GM23338 (cell line): ENCODE measurements at regions not wholly inside any gene's neighbourhood (a gene's known extent, or its start where the extent isn't known, plus 50 kb on each side); places are given as distances from the start of the nearest gene placed in this dataset.
"Not testable (repeated sequence)": the region's sequence is repeated elsewhere in the genome, so short reads cannot be mapped to it uniquely, and the experiment has no call there.

ENCODE experiments used
- ATAC-seq: fragments of 200-7000 bp; cut with Tn5 transposase; 3 replicates; pipeline ENCODE4 v1.9.1; 2020
- DNase-seq: peaks from one replicate; pipeline ENCODE4 v3.0.0-alpha.2; 2015; ENCODE audit warnings: low spot score
- H2AFZ ChIP-seq: fragments of 200-600 bp; sonication (generic); 2 replicates; pipeline ENCODE4 v1.8.0; 2016; ENCODE audit warnings: antibody characterized with exemption, mild to moderate bottlenecking, moderate library complexity
- H3F3A ChIP-seq: fragments of 200-600 bp; sonication (generic); replicated peaks from 2 replicates; pipeline ENCODE4 v1.8.0; 2017; ENCODE audit warnings: antibody characterized with exemption, mixed run types, low read depth
- H3K27ac ChIP-seq: fragments of 200-600 bp; sonication (generic); 2 replicates; pipeline ENCODE4 v1.6.1; 2016; ENCODE audit warnings: low read depth
- H3K27me3 ChIP-seq: fragments of 200-600 bp; sonication (generic); 2 replicates; pipeline ENCODE4 v1.8.0; 2016; ENCODE audit warnings: mild to moderate bottlenecking, mixed run types, moderate library complexity; ENCODE audit not compliant: insufficient read depth
- H3K36me3 ChIP-seq: fragments of 200-600 bp; sonication (generic); 2 replicates; pipeline ENCODE4 v1.8.0; 2016; ENCODE audit warnings: mild to moderate bottlenecking; ENCODE audit not compliant: insufficient read depth
- H3K4me1 ChIP-seq: fragments of 200-600 bp; sonication (generic); 2 replicates; pipeline ENCODE4 v1.8.0; 2016; ENCODE audit warnings: mild to moderate bottlenecking, moderate library complexity; ENCODE audit not compliant: insufficient read depth
- H3K4me2 ChIP-seq: fragments of 200-600 bp; sonication (generic); 2 replicates; pipeline ENCODE4 v1.7.1; 2017; ENCODE audit warnings: mixed run types
- H3K4me3 ChIP-seq: fragments of 200-600 bp; sonication (generic); 2 replicates; pipeline ENCODE4 v1.6.1; 2016; ENCODE audit warnings: mixed run types
- H3K79me2 ChIP-seq: fragments of 200-600 bp; sonication (generic); replicated peaks from 2 replicates; pipeline ENCODE4 v1.8.0; 2017; ENCODE audit warnings: mild to moderate bottlenecking; ENCODE audit not compliant: insufficient read depth
- H3K9me2 ChIP-seq: fragments of 200-600 bp; sonication (generic); 2 replicates; pipeline ENCODE4 v1.8.0; 2017; ENCODE audit not compliant: insufficient read depth
- H4K20me1 ChIP-seq: fragments of 200-600 bp; sonication (generic); replicated peaks from 2 replicates; pipeline ENCODE4 v1.8.0; 2017; ENCODE audit warnings: mild to moderate bottlenecking; ENCODE audit not compliant: insufficient read depth
- H3K27ac Mint-ChIP-seq: 2 replicates; pipeline ENCODE4 v1.8.0; 2020; ENCODE audit warnings: inconsistent platforms, mild to moderate bottlenecking, moderate library complexity, mixed read lengths
- H3K27me3 Mint-ChIP-seq: 3 replicates; pipeline ENCODE4 v1.8.0; 2022; ENCODE audit warnings: low read depth, mild to moderate bottlenecking, moderate library complexity, mixed read lengths, inconsistent platforms; ENCODE audit not compliant: insufficient read depth, poor library complexity
- H3K36me3 Mint-ChIP-seq: 3 replicates; pipeline ENCODE4 v1.8.0; 2021; ENCODE audit warnings: low read depth, mild to moderate bottlenecking, inconsistent platforms, moderate library complexity, mixed read lengths
- H3K4me1 Mint-ChIP-seq: 3 replicates; pipeline ENCODE4 v1.8.0; 2020; ENCODE audit warnings: mild to moderate bottlenecking, inconsistent platforms, mixed read lengths
- H3K4me3 Mint-ChIP-seq: 3 replicates; pipeline ENCODE4 v1.8.0; 2021; ENCODE audit warnings: moderate library complexity, mild to moderate bottlenecking, inconsistent platforms, mixed read lengths
- H3K9me3 Mint-ChIP-seq: 3 replicates; pipeline ENCODE4 v1.8.0; 2020; ENCODE audit warnings: moderate library complexity, mild to moderate bottlenecking, inconsistent platforms, mixed read lengths
- CREB1 ChIP-seq: fragments of 250-450 bp; sonication (Bioruptor Pico); IDR thresholded peaks from 2 replicates; pipeline ENCODE4 v1.5.0; 2020; ENCODE audit warnings: low read depth, mild to moderate bottlenecking, moderate library complexity
- EZH2 ChIP-seq: fragments of 200-600 bp; sonication (generic); IDR thresholded peaks from one replicate; pipeline ENCODE4 v1.8.0; 2017; ENCODE audit warnings: antibody characterized with exemption, mild to moderate bottlenecking, low read depth; ENCODE audit not compliant: unreplicated experiment
- EZH2phosphoT487 ChIP-seq: fragments of 200-600 bp; sonication (generic); IDR thresholded peaks from one replicate; pipeline ENCODE4 v1.8.1; 2018; ENCODE audit warnings: antibody characterized with exemption; ENCODE audit not compliant: unreplicated experiment
- JUNB ChIP-seq: IDR thresholded peaks from one replicate; pipeline ENCODE4 v1.6.1; 2016; ENCODE audit warnings: antibody characterized with exemption; ENCODE audit not compliant: unreplicated experiment
- NANOG ChIP-seq: IDR thresholded peaks from 2 replicates; pipeline ENCODE4 v1.6.1; 2016; ENCODE audit warnings: antibody characterized with exemption, borderline replicate concordance
- POLR2AphosphoS5 ChIP-seq: IDR thresholded peaks from 2 replicates; pipeline ENCODE4 v1.6.1; 2016; ENCODE audit warnings: antibody characterized with exemption, low read depth
- STAT1 ChIP-seq: IDR thresholded peaks from one replicate; pipeline ENCODE4 v1.6.1; 2016; ENCODE audit warnings: antibody characterized with exemption; ENCODE audit not compliant: unreplicated experiment
- ZNF114 ChIP-seq: fragments of 250-450 bp; sonication (Bioruptor Pico); IDR thresholded peaks from 2 replicates; pipeline ENCODE4 v1.5.0; 2020; ENCODE audit warnings: mild to moderate bottlenecking, moderate library complexity
- TF ChIP-seq, protein P1 (sequence below): IDR thresholded peaks from one replicate; pipeline ENCODE4 v1.6.1; 2018; ENCODE audit warnings: antibody characterized with exemption; ENCODE audit not compliant: unreplicated experiment
- TF ChIP-seq, protein P2 (sequence below), 2 experiments: fragments of 200-600 bp in 1 of 2; sonication (generic) in 1 of 2; conservative IDR thresholded peaks; 2 replicates each; pipeline versions ENCODE4 v1.5.1 to v1.6.1; 2016 to 2017; ENCODE audit warnings: antibody characterized with exemption in 2 of 2, low read depth in 2 of 2, mild to moderate bottlenecking in 2 of 2, moderate library complexity in 1 of 2

- Histone ChIP-seq H3K4me3 (no peak overlapping the region), H3K27me3 (no peaks in the 10 kb centered on the region), H4K20me1 (no peaks in the 10 kb centered on the region), H3K36me3 (no peaks in the 10 kb centered on the region), H2AFZ (no peak overlapping the region), H3K27ac (no peak overlapping the region), H3K4me1 (no peaks in the 10 kb centered on the region), H3K79me2 (no peaks in the 10 kb centered on the region), H3K9me2 (0 out of 2 replicates have a peak, but pooled peaks cover 6% of the 10 kb centered on the region), H3K4me2 (no peak overlapping the region), H3F3A (no peaks in the 10 kb centered on the region)
- H3K4me1 Mint-ChIP-seq, result no peaks in the 10 kb centered on the region
- peaks cover 39% of the 10 kb centered on the region for H3K9me3 Mint-ChIP-seq
- peaks cover 4% of the 10 kb centered on the region for H3K27me3 Mint-ChIP-seq
- ATAC-seq (no peak), DNase-seq (no peak)
- no peak overlapping the region for H3K27ac Mint-ChIP-seq
- TF ChIP-seq STAT1 (no peak), EZH2 (no peak), JUNB (no peak), ZNF114 (CRISPR knock-in tag) (no peak), EZH2phosphoT487 (no peak)
- TF ChIP-seq, protein P1, sequence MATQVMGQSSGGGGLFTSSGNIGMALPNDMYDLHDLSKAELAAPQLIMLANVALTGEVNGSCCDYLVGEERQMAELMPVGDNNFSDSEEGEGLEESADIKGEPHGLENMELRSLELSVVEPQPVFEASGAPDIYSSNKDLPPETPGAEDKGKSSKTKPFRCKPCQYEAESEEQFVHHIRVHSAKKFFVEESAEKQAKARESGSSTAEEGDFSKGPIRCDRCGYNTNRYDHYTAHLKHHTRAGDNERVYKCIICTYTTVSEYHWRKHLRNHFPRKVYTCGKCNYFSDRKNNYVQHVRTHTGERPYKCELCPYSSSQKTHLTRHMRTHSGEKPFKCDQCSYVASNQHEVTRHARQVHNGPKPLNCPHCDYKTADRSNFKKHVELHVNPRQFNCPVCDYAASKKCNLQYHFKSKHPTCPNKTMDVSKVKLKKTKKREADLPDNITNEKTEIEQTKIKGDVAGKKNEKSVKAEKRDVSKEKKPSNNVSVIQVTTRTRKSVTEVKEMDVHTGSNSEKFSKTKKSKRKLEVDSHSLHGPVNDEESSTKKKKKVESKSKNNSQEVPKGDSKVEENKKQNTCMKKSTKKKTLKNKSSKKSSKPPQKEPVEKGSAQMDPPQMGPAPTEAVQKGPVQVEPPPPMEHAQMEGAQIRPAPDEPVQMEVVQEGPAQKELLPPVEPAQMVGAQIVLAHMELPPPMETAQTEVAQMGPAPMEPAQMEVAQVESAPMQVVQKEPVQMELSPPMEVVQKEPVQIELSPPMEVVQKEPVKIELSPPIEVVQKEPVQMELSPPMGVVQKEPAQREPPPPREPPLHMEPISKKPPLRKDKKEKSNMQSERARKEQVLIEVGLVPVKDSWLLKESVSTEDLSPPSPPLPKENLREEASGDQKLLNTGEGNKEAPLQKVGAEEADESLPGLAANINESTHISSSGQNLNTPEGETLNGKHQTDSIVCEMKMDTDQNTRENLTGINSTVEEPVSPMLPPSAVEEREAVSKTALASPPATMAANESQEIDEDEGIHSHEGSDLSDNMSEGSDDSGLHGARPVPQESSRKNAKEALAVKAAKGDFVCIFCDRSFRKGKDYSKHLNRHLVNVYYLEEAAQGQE, result no peak
- H3K36me3 Mint-ChIP-seq, result peaks cover 22% of the 10 kb centered on the region; the same call in 2 of the 3 replicates
- no peak overlapping the region for H3K4me3 Mint-ChIP-seq
Observed at GRCh38 chr6:48985025-48985424, 478.0 kb downstream of the MMUT start.

GRCh38 chr6:48983968-48984367, 479.1 kb downstream of the MMUT start:
- not testable (repeated sequence) for H3K27ac ChIP-seq, H3K4me1 Mint-ChIP-seq, H3K27me3 Mint-ChIP-seq, H3K4me2 ChIP-seq, H3K27ac Mint-ChIP-seq, H3K9me2 ChIP-seq, H3K4me1 ChIP-seq, H3K79me2 ChIP-seq, H3K27me3 ChIP-seq, H2AFZ ChIP-seq, H3K4me3 ChIP-seq, DNase-seq, H3K4me3 Mint-ChIP-seq, H3F3A ChIP-seq, ATAC-seq, H4K20me1 ChIP-seq, H3K36me3 ChIP-seq
- peaks cover 15% of the 10 kb centered on the region; the same call in 2 of the 3 replicates for H3K36me3 Mint-ChIP-seq
- H3K9me3 Mint-ChIP-seq, result peaks cover 31% of the 10 kb centered on the region

- no peak overlapping the region for H3K4me2 ChIP-seq
- Mint-ChIP-seq H3K36me3 (peaks cover 14% of the 10 kb centered on the region; the same call in 2 of the 3 replicates), H3K27me3 (peaks cover 4% of the 10 kb centered on the region), H3K27ac (no peak overlapping the region), H3K4me1 (no peaks in the 10 kb centered on the region), H3K9me3 (peaks cover 26% of the 10 kb centered on the region), H3K4me3 (no peak overlapping the region)
- H3K4me3 ChIP-seq, result no peak overlapping the region
- H3K27me3 ChIP-seq, result no peaks in the 10 kb centered on the region
- no peak for DNase-seq
- no peaks in the 10 kb centered on the region for H3F3A ChIP-seq
- ATAC-seq, result no peak
- H3K27ac ChIP-seq, result no peak overlapping the region
- no peaks in the 10 kb centered on the region for H3K4me1 ChIP-seq
- no peaks in the 10 kb centered on the region for H3K79me2 ChIP-seq
- H3K9me2 ChIP-seq, result 0 out of 2 replicates have a peak, but pooled peaks cover 6% of the 10 kb centered on the region
- no peaks in the 10 kb centered on the region for H3K36me3 ChIP-seq
- no peaks in the 10 kb centered on the region for H4K20me1 ChIP-seq
- no peak overlapping the region for H2AFZ ChIP-seq
- no peak for TF ChIP-seq CREB1
- TF ChIP-seq STAT1, result no peak
- TF ChIP-seq, protein P2, sequence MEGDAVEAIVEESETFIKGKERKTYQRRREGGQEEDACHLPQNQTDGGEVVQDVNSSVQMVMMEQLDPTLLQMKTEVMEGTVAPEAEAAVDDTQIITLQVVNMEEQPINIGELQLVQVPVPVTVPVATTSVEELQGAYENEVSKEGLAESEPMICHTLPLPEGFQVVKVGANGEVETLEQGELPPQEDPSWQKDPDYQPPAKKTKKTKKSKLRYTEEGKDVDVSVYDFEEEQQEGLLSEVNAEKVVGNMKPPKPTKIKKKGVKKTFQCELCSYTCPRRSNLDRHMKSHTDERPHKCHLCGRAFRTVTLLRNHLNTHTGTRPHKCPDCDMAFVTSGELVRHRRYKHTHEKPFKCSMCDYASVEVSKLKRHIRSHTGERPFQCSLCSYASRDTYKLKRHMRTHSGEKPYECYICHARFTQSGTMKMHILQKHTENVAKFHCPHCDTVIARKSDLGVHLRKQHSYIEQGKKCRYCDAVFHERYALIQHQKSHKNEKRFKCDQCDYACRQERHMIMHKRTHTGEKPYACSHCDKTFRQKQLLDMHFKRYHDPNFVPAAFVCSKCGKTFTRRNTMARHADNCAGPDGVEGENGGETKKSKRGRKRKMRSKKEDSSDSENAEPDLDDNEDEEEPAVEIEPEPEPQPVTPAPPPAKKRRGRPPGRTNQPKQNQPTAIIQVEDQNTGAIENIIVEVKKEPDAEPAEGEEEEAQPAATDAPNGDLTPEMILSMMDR (conservative IDR thresholded peaks at IDR 0.05; ENCODE audit: low read depth in 2 of 2), result no peak
- TF ChIP-seq POLR2AphosphoS5, result no peak
- TF ChIP-seq NANOG, result no peak
Observed at GRCh38 chr6:48983377-48983776, 479.7 kb downstream of the MMUT start.
